SK-N-SH (cell line): ENCODE measurements at regions not wholly inside any gene's neighbourhood (a gene's known extent, or its start where the extent isn't known, plus 50 kb on each side); places are given as distances from the start of the nearest gene placed in this dataset.

ENCODE experiments used
- CTCF ChIA-PET: fragments of 300-600, 350-600 bp; formaldehyde crosslinking; extraction: SDS; loops from one replicate; lab custom pipeline; 2021; lab: Yijun Ruan, JAX
- POLR2A ChIA-PET: fragments of 350-600 bp; sonication (Branson Sonifier 250); formaldehyde crosslinking; extraction: SDS; loops from one replicate; lab custom pipeline; 2020; ENCODE audit warnings: antibody characterized with exemption, inconsistent platforms; lab: Yijun Ruan, JAX
- DNase-seq: peaks from one replicate; pipeline ENCODE4 v3.0.0; 2012
- H2AFZ ChIP-seq: fragments of 200-600 bp; sonication (generic); 2 replicates; pipeline ENCODE4 v1.8.1; 2016; ENCODE audit warnings: antibody characterized with exemption, mild to moderate bottlenecking, low read depth
- H3F3A ChIP-seq: fragments of 200-600 bp; sonication (generic); replicated peaks from 2 replicates; pipeline ENCODE3; 2016; ENCODE audit warnings: antibody characterized with exemption, mild to moderate bottlenecking; ENCODE audit not compliant: insufficient read depth
- H3K27ac ChIP-seq, 2 experiments: fragments of 200-500 bp in 1 of 2; fragments of 200-600 bp in 1 of 2; sonication (Bioruptor generic) in 1 of 2; sonication (generic), shearing (Covaris generic) in 1 of 2; 2 replicates each; pipeline versions ENCODE4 v1.5.1 to v1.6.1; 2014 to 2016; ENCODE audit warnings: low read depth in 2 of 2, inconsistent platforms in 1 of 2, low read length in 1 of 2, mild to moderate bottlenecking in 1 of 2, mixed read lengths in 1 of 2
- H3K27me3 ChIP-seq: fragments of 200-600 bp; sonication (generic), shearing (Covaris generic); 2 replicates; pipeline ENCODE4 v1.6.1; 2016; ENCODE audit warnings: mixed run types; ENCODE audit not compliant: insufficient read depth
- H3K36me3 ChIP-seq, 2 experiments: fragments of 200-500 bp in 1 of 2; fragments of 200-600 bp in 1 of 2; sonication (Bioruptor generic) in 1 of 2; sonication (generic) in 1 of 2; replicated peaks in 1 of 2; 2 replicates each; pipeline versions ENCODE3 to v1.5.1; 2014 to 2016; ENCODE audit warnings: low read length in 1 of 2, mild to moderate bottlenecking in 1 of 2; ENCODE audit not compliant: insufficient read depth in 2 of 2, control insufficient read depth in 1 of 2
- H3K4me1 ChIP-seq, 2 experiments: fragments of 200-500 bp in 1 of 2; fragments of 200-600 bp in 1 of 2; sonication (Bioruptor generic) in 1 of 2; sonication (generic), shearing (Covaris generic) in 1 of 2; 2 replicates each; pipeline versions ENCODE4 v1.5.1 to v1.6.1; 2014 to 2016; ENCODE audit warnings: low read depth in 1 of 2, low read length in 1 of 2, mixed run types in 1 of 2; ENCODE audit not compliant: insufficient read depth in 2 of 2, control insufficient read depth in 1 of 2
- H3K4me2 ChIP-seq: fragments of 200-600 bp; sonication (generic), shearing (Covaris generic); 2 replicates; pipeline ENCODE4 v1.6.1; 2017; ENCODE audit warnings: mixed run types
- H3K4me3 ChIP-seq, 2 experiments: fragments of 200-500 bp in 1 of 2; fragments of 200-600 bp in 1 of 2; sonication (Bioruptor generic) in 1 of 2; sonication (generic), shearing (Covaris generic) in 1 of 2; 2 replicates each; pipeline versions ENCODE4 v1.5.1 to v1.8.1; 2014 to 2016; ENCODE audit warnings: low read depth in 2 of 2, inconsistent platforms in 1 of 2, low read length in 1 of 2, mild to moderate bottlenecking in 1 of 2, mixed read lengths in 1 of 2, moderate library complexity in 1 of 2
- H3K79me2 ChIP-seq: fragments of 200-600 bp; sonication (generic); 2 replicates; pipeline ENCODE4 v1.8.1; 2017; ENCODE audit warnings: mild to moderate bottlenecking; ENCODE audit not compliant: insufficient read depth
- H3K9ac ChIP-seq: fragments of 200-600 bp; sonication (generic); 2 replicates; pipeline ENCODE4 v1.6.1; 2017; ENCODE audit warnings: mixed run types
- H3K9me2 ChIP-seq: fragments of 200-600 bp; sonication (generic); 2 replicates; pipeline ENCODE4 v1.6.1; 2017; ENCODE audit warnings: mixed run types
- H3K9me3 ChIP-seq: fragments of 200-600 bp; sonication (generic); 2 replicates; pipeline ENCODE4 v1.6.1; 2017; ENCODE audit warnings: mixed run types, mild to moderate bottlenecking, moderate library complexity
- H4K20me1 ChIP-seq: fragments of 200-600 bp; sonication (generic); 2 replicates; pipeline ENCODE4 v1.6.1; 2017; ENCODE audit warnings: mild to moderate bottlenecking, mixed run types; ENCODE audit not compliant: insufficient read depth
- CHD2 ChIP-seq: fragments of 150-350 bp; IDR thresholded peaks from 2 replicates; pipeline ENCODE4 v1.6.1; 2018; ENCODE audit warnings: low read length; ENCODE audit not compliant: partially characterized antibody
- CTCF ChIP-seq: fragments of 200-600 bp; sonication (generic); IDR thresholded peaks from 2 replicates; pipeline ENCODE4 v1.6.1; 2017; ENCODE audit warnings: antibody characterized with exemption, mild to moderate bottlenecking, moderate library complexity
- ELF1 ChIP-seq: IDR thresholded peaks from 2 replicates; pipeline ENCODE4 v1.4.0; 2012
- EP300 ChIP-seq, 2 experiments: IDR thresholded peaks; 2 replicates each; pipeline versions ENCODE4 v1.4.0 to v1.6.1; 2012; ENCODE audit warnings: borderline replicate concordance in 1 of 2, low read depth in 1 of 2, low read length in 1 of 2
- EZH2phosphoT487 ChIP-seq: fragments of 200-600 bp; sonication (generic); IDR thresholded peaks from 2 replicates; pipeline ENCODE4 v1.6.1; 2017; ENCODE audit warnings: low read depth, mixed run types, mild to moderate bottlenecking, antibody characterized with exemption, moderate library complexity, borderline replicate concordance
- GABPA ChIP-seq: IDR thresholded peaks from 2 replicates; pipeline ENCODE4 v1.4.0; 2012; ENCODE audit warnings: low read depth, mild to moderate bottlenecking
- MAX ChIP-seq: IDR thresholded peaks from 2 replicates; pipeline ENCODE4 v1.4.0; 2012; ENCODE audit warnings: low read depth
- MEF2A ChIP-seq: IDR thresholded peaks from 2 replicates; pipeline ENCODE4 v1.4.0; 2012; ENCODE audit warnings: low read depth, borderline replicate concordance
- MXI1 ChIP-seq: IDR thresholded peaks from 2 replicates; pipeline ENCODE4 v1.6.1; 2012; ENCODE audit warnings: mild to moderate bottlenecking, low read depth, low read length, improper control_type of control experiment
- NFIC ChIP-seq: IDR thresholded peaks from 2 replicates; pipeline ENCODE4 v1.4.0; 2012; ENCODE audit warnings: borderline replicate concordance
- PBX3 ChIP-seq: IDR thresholded peaks from 2 replicates; pipeline ENCODE4; 2012
- POLR2AphosphoS5 ChIP-seq: IDR thresholded peaks from 2 replicates; pipeline ENCODE4 v1.6.1; 2012; ENCODE audit warnings: low read depth, low read length
- RAD21 ChIP-seq: IDR thresholded peaks from 2 replicates; pipeline ENCODE4 v1.6.1; 2012; ENCODE audit warnings: mild to moderate bottlenecking, low read length
- RFX5 ChIP-seq: IDR thresholded peaks from 2 replicates; pipeline ENCODE4 v1.6.1; 2012; ENCODE audit warnings: mild to moderate bottlenecking, improper control_type of control experiment, low read length
- RXRA ChIP-seq: IDR thresholded peaks from 2 replicates; pipeline ENCODE4 v1.4.0; 2012; ENCODE audit warnings: low read depth, mild to moderate bottlenecking, borderline replicate concordance
- SIN3A ChIP-seq: IDR thresholded peaks from 2 replicates; pipeline ENCODE4 v1.6.1; 2012; ENCODE audit warnings: low read depth, mild to moderate bottlenecking, low read length, moderate library complexity, borderline replicate concordance
- SMC3 ChIP-seq: IDR thresholded peaks from 2 replicates; pipeline ENCODE4 v1.6.1; 2012; ENCODE audit warnings: low read depth, low read length, improper control_type of control experiment
- TAF1 ChIP-seq: IDR thresholded peaks from 2 replicates; pipeline ENCODE4 v1.6.1; 2012; ENCODE audit warnings: low read depth, mild to moderate bottlenecking, low read length, moderate library complexity, borderline replicate concordance
- USF1 ChIP-seq: IDR thresholded peaks from 2 replicates; pipeline ENCODE4 v1.4.0; 2012; ENCODE audit warnings: low read depth, borderline replicate concordance
- USF2 ChIP-seq: fragments of 150-350 bp; IDR thresholded peaks from 2 replicates; pipeline ENCODE4 v1.6.1; 2017; ENCODE audit warnings: antibody characterized with exemption, low read length, low read depth, borderline replicate concordance
- ZBTB33 ChIP-seq: IDR thresholded peaks from 2 replicates; pipeline ENCODE4 v1.4.0; 2012; ENCODE audit warnings: low read depth, borderline replicate concordance
- WGBS: methylation state at CpG from one replicate; pipeline ENCODE4 v1.1.6; 2017; ENCODE audit warnings: low lambda C conversion rate; 5-methylcytosine and 5-hydroxymethylcytosine counted together

- TF ChIP-seq TAF1, result no peak
- TF ChIP-seq POLR2AphosphoS5, result no peak
- TF ChIP-seq EZH2phosphoT487, result no peak
Observed at GRCh38 chr9:18202924-18203323, 271.0 kb upstream of the ADAMTSL1 start (continued).

- H3K27ac ChIP-seq, result no peak overlapping the region
- ChIA-PET CTCF (interaction anchor here (0.8 to 1.5 kb wide), 6 partner anchors 12 to 405 kb away, joined by 3 to 16 read pairs (median 4); no protein-coding TSS in a partner anchor), POLR2A (no interaction called here)
- no peak overlapping the region for H2AFZ ChIP-seq
- no peaks in the 10 kb centered on the region for H3K9me2 ChIP-seq
- H3K79me2 ChIP-seq, result no peaks in the 10 kb centered on the region
- 40% methylated on average over 3 of the region's 3 CpGs for whole genome bisulfite sequencing
- DNase-seq, result no peak
- H3K4me3 ChIP-seq, result no peak overlapping the region
- H3K4me2 ChIP-seq, result no peak overlapping the region
- H4K20me1 ChIP-seq, result no peaks in the 10 kb centered on the region
- H3K9me3 ChIP-seq, result no peaks in the 10 kb centered on the region
- no peaks in the 10 kb centered on the region for H3K36me3 ChIP-seq
- H3K4me1 ChIP-seq, result no peaks in the 10 kb centered on the region
- TF ChIP-seq RXRA, result no peak
- no peak for TF ChIP-seq CTCF
- no peak for TF ChIP-seq RFX5
- no peak for TF ChIP-seq MXI1
- no peak for TF ChIP-seq USF2
- TF ChIP-seq EZH2phosphoT487, result no peak
- TF ChIP-seq SIN3A, result no peak
- no peak for TF ChIP-seq ZBTB33
- no peak for TF ChIP-seq EP300 (IDR thresholded peaks at IDR 0.05; ENCODE audit: borderline replicate concordance in 1 of 2, low read depth in 1 of 2, low read length in 1 of 2)
- TF ChIP-seq GABPA, result no peak
- TF ChIP-seq ELF1, result no peak
- TF ChIP-seq RAD21, result no peak
- TF ChIP-seq CHD2, result no peak
- TF ChIP-seq USF1, result no peak
- no peak for TF ChIP-seq MEF2A
- no peak for TF ChIP-seq SMC3
- TF ChIP-seq TAF1, result no peak
- TF ChIP-seq NFIC, result no peak
- TF ChIP-seq MAX, result no peak
- TF ChIP-seq PBX3, result no peak
- no peak overlapping the region for H3K9ac ChIP-seq
- peaks cover 14% of the 10 kb centered on the region; the same call in 1 of the 2 replicates for H3K27me3 ChIP-seq
- H3F3A ChIP-seq, result no peaks in the 10 kb centered on the region
Observed at GRCh38 chr9:18207735-18208134, 266.2 kb upstream of the ADAMTSL1 start.
